GM23338 (cell line): ENCODE measurements at regions not wholly inside any gene's neighbourhood (a gene's known extent, or its start where the extent isn't known, plus 50 kb on each side); places are given as distances from the start of the nearest gene placed in this dataset.

Source experiments
- ATAC-seq: fragments of 200-7000 bp; cut with Tn5 transposase; 3 replicates; pipeline ENCODE4 v1.9.1; 2020
- DNase-seq: peaks from one replicate; pipeline ENCODE4 v3.0.0-alpha.2; 2015; ENCODE audit warnings: low spot score
- H2AFZ ChIP-seq: fragments of 200-600 bp; sonication (generic); 2 replicates; pipeline ENCODE4 v1.8.0; 2016; ENCODE audit warnings: antibody characterized with exemption, mild to moderate bottlenecking, moderate library complexity
- H3F3A ChIP-seq: fragments of 200-600 bp; sonication (generic); replicated peaks from 2 replicates; pipeline ENCODE4 v1.8.0; 2017; ENCODE audit warnings: antibody characterized with exemption, mixed run types, low read depth
- H3K27ac ChIP-seq: fragments of 200-600 bp; sonication (generic); 2 replicates; pipeline ENCODE4 v1.6.1; 2016; ENCODE audit warnings: low read depth
- H3K27me3 ChIP-seq: fragments of 200-600 bp; sonication (generic); 2 replicates; pipeline ENCODE4 v1.8.0; 2016; ENCODE audit warnings: mild to moderate bottlenecking, mixed run types, moderate library complexity; ENCODE audit not compliant: insufficient read depth
- H3K36me3 ChIP-seq: fragments of 200-600 bp; sonication (generic); 2 replicates; pipeline ENCODE4 v1.8.0; 2016; ENCODE audit warnings: mild to moderate bottlenecking; ENCODE audit not compliant: insufficient read depth
- H3K4me1 ChIP-seq: fragments of 200-600 bp; sonication (generic); 2 replicates; pipeline ENCODE4 v1.8.0; 2016; ENCODE audit warnings: mild to moderate bottlenecking, moderate library complexity; ENCODE audit not compliant: insufficient read depth
- H3K4me2 ChIP-seq: fragments of 200-600 bp; sonication (generic); 2 replicates; pipeline ENCODE4 v1.7.1; 2017; ENCODE audit warnings: mixed run types
- H3K4me3 ChIP-seq: fragments of 200-600 bp; sonication (generic); 2 replicates; pipeline ENCODE4 v1.6.1; 2016; ENCODE audit warnings: mixed run types
- H3K79me2 ChIP-seq: fragments of 200-600 bp; sonication (generic); replicated peaks from 2 replicates; pipeline ENCODE4 v1.8.0; 2017; ENCODE audit warnings: mild to moderate bottlenecking; ENCODE audit not compliant: insufficient read depth
- H3K9me2 ChIP-seq: fragments of 200-600 bp; sonication (generic); 2 replicates; pipeline ENCODE4 v1.8.0; 2017; ENCODE audit not compliant: insufficient read depth
- H4K20me1 ChIP-seq: fragments of 200-600 bp; sonication (generic); replicated peaks from 2 replicates; pipeline ENCODE4 v1.8.0; 2017; ENCODE audit warnings: mild to moderate bottlenecking; ENCODE audit not compliant: insufficient read depth
- H3K27ac Mint-ChIP-seq: 2 replicates; pipeline ENCODE4 v1.8.0; 2020; ENCODE audit warnings: inconsistent platforms, mild to moderate bottlenecking, moderate library complexity, mixed read lengths
- H3K27me3 Mint-ChIP-seq: 3 replicates; pipeline ENCODE4 v1.8.0; 2022; ENCODE audit warnings: low read depth, mild to moderate bottlenecking, moderate library complexity, mixed read lengths, inconsistent platforms; ENCODE audit not compliant: insufficient read depth, poor library complexity
- H3K36me3 Mint-ChIP-seq: 3 replicates; pipeline ENCODE4 v1.8.0; 2021; ENCODE audit warnings: low read depth, mild to moderate bottlenecking, inconsistent platforms, moderate library complexity, mixed read lengths
- H3K4me1 Mint-ChIP-seq: 3 replicates; pipeline ENCODE4 v1.8.0; 2020; ENCODE audit warnings: mild to moderate bottlenecking, inconsistent platforms, mixed read lengths
- H3K4me3 Mint-ChIP-seq: 3 replicates; pipeline ENCODE4 v1.8.0; 2021; ENCODE audit warnings: moderate library complexity, mild to moderate bottlenecking, inconsistent platforms, mixed read lengths
- H3K9me3 Mint-ChIP-seq: 3 replicates; pipeline ENCODE4 v1.8.0; 2020; ENCODE audit warnings: moderate library complexity, mild to moderate bottlenecking, inconsistent platforms, mixed read lengths
- CREB1 ChIP-seq: fragments of 250-450 bp; sonication (Bioruptor Pico); IDR thresholded peaks from 2 replicates; pipeline ENCODE4 v1.5.0; 2020; ENCODE audit warnings: low read depth, mild to moderate bottlenecking, moderate library complexity
- EZH2 ChIP-seq: fragments of 200-600 bp; sonication (generic); IDR thresholded peaks from one replicate; pipeline ENCODE4 v1.8.0; 2017; ENCODE audit warnings: antibody characterized with exemption, mild to moderate bottlenecking, low read depth; ENCODE audit not compliant: unreplicated experiment
- EZH2phosphoT487 ChIP-seq: fragments of 200-600 bp; sonication (generic); IDR thresholded peaks from one replicate; pipeline ENCODE4 v1.8.1; 2018; ENCODE audit warnings: antibody characterized with exemption; ENCODE audit not compliant: unreplicated experiment
- JUNB ChIP-seq: IDR thresholded peaks from one replicate; pipeline ENCODE4 v1.6.1; 2016; ENCODE audit warnings: antibody characterized with exemption; ENCODE audit not compliant: unreplicated experiment
- NANOG ChIP-seq: IDR thresholded peaks from 2 replicates; pipeline ENCODE4 v1.6.1; 2016; ENCODE audit warnings: antibody characterized with exemption, borderline replicate concordance
- POLR2AphosphoS5 ChIP-seq: IDR thresholded peaks from 2 replicates; pipeline ENCODE4 v1.6.1; 2016; ENCODE audit warnings: antibody characterized with exemption, low read depth
- STAT1 ChIP-seq: IDR thresholded peaks from one replicate; pipeline ENCODE4 v1.6.1; 2016; ENCODE audit warnings: antibody characterized with exemption; ENCODE audit not compliant: unreplicated experiment
- ZNF114 ChIP-seq: fragments of 250-450 bp; sonication (Bioruptor Pico); IDR thresholded peaks from 2 replicates; pipeline ENCODE4 v1.5.0; 2020; ENCODE audit warnings: mild to moderate bottlenecking, moderate library complexity
- ZNF331 ChIP-seq: fragments of 250-450 bp; sonication (Bioruptor Pico); IDR thresholded peaks from 2 replicates; pipeline ENCODE4 v1.5.0; 2020; ENCODE audit warnings: low read depth, mild to moderate bottlenecking, moderate library complexity
- TF ChIP-seq, protein P1 (sequence below), 2 experiments: fragments of 200-600 bp in 1 of 2; sonication (generic) in 1 of 2; conservative IDR thresholded peaks; 2 replicates each; pipeline versions ENCODE4 v1.5.1 to v1.6.1; 2016 to 2017; ENCODE audit warnings: antibody characterized with exemption in 2 of 2, low read depth in 2 of 2, mild to moderate bottlenecking in 2 of 2, moderate library complexity in 1 of 2
- TF ChIP-seq, protein P2 (sequence below): IDR thresholded peaks from one replicate; pipeline ENCODE4 v1.6.1; 2018; ENCODE audit warnings: antibody characterized with exemption; ENCODE audit not compliant: unreplicated experiment
- TF ChIP-seq, protein P3 (sequence below): fragments of 250-450 bp; sonication (Bioruptor Pico); IDR thresholded peaks from 2 replicates; pipeline ENCODE4 v1.5.0; 2020; ENCODE audit warnings: mild to moderate bottlenecking, moderate library complexity
- TF ChIP-seq, protein P4 (sequence below): IDR thresholded peaks from 2 replicates; pipeline ENCODE4 v1.6.1; 2016; ENCODE audit warnings: antibody characterized with exemption

DNA sequence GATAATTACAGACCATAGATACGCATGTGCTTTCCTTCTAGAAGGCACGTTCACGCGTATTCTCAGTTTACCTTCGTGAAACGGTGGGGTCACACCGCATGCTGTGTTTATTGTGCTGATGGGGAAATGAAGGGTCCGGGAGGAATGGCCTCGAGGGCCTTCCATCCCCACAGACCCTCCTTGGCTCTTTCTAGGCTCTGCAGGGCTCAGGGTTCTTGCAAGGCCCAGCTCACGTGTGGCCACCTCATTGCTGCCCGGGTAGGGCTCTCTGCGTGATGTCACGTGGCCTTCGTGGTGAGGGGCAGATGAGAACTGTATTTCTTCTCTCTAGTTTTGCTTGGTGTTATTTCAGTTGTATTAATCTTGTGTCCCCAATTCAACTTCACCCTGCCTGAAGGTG, 133.5 kb upstream of the ALKAL2 start:
- Histone ChIP-seq H3K79me2 (no peaks in the 10 kb centered on the region), H3K36me3 (no peaks in the 10 kb centered on the region), H4K20me1 (no peaks in the 10 kb centered on the region), H3F3A (no peaks in the 10 kb centered on the region), H2AFZ (no peak overlapping the region), H3K4me1 (no peaks in the 10 kb centered on the region), H3K9me2 (no peaks in the 10 kb centered on the region), H3K4me2 (no peak overlapping the region), H3K27ac (no peak overlapping the region), H3K27me3 (no peaks in the 10 kb centered on the region), H3K4me3 (no peak overlapping the region)
- Mint-ChIP-seq H3K4me1 (peaks cover 7% of the 10 kb centered on the region; the same call in 2 of the 3 replicates), H3K36me3 (no peaks in the 10 kb centered on the region), H3K9me3 (no peaks in the 10 kb centered on the region), H3K27me3 (peaks cover 1% of the 10 kb centered on the region), H3K4me3 (no peak overlapping the region), H3K27ac (no peak overlapping the region)
- ATAC-seq (no peak), DNase-seq (no peak)
- TF ChIP-seq STAT1 (no peak), POLR2AphosphoS5 (no peak), JUNB (no peak), NANOG (no peak), ZNF114 (CRISPR knock-in tag) (no peak), CREB1 (no peak), ZNF331 (CRISPR knock-in tag) (no peak), EZH2 (no peak), EZH2phosphoT487 (no peak)
- TF ChIP-seq, protein P1, sequence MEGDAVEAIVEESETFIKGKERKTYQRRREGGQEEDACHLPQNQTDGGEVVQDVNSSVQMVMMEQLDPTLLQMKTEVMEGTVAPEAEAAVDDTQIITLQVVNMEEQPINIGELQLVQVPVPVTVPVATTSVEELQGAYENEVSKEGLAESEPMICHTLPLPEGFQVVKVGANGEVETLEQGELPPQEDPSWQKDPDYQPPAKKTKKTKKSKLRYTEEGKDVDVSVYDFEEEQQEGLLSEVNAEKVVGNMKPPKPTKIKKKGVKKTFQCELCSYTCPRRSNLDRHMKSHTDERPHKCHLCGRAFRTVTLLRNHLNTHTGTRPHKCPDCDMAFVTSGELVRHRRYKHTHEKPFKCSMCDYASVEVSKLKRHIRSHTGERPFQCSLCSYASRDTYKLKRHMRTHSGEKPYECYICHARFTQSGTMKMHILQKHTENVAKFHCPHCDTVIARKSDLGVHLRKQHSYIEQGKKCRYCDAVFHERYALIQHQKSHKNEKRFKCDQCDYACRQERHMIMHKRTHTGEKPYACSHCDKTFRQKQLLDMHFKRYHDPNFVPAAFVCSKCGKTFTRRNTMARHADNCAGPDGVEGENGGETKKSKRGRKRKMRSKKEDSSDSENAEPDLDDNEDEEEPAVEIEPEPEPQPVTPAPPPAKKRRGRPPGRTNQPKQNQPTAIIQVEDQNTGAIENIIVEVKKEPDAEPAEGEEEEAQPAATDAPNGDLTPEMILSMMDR (conservative IDR thresholded peaks at IDR 0.05; ENCODE audit: low read depth in 2 of 2) = no peak
- TF ChIP-seq, protein P2, sequence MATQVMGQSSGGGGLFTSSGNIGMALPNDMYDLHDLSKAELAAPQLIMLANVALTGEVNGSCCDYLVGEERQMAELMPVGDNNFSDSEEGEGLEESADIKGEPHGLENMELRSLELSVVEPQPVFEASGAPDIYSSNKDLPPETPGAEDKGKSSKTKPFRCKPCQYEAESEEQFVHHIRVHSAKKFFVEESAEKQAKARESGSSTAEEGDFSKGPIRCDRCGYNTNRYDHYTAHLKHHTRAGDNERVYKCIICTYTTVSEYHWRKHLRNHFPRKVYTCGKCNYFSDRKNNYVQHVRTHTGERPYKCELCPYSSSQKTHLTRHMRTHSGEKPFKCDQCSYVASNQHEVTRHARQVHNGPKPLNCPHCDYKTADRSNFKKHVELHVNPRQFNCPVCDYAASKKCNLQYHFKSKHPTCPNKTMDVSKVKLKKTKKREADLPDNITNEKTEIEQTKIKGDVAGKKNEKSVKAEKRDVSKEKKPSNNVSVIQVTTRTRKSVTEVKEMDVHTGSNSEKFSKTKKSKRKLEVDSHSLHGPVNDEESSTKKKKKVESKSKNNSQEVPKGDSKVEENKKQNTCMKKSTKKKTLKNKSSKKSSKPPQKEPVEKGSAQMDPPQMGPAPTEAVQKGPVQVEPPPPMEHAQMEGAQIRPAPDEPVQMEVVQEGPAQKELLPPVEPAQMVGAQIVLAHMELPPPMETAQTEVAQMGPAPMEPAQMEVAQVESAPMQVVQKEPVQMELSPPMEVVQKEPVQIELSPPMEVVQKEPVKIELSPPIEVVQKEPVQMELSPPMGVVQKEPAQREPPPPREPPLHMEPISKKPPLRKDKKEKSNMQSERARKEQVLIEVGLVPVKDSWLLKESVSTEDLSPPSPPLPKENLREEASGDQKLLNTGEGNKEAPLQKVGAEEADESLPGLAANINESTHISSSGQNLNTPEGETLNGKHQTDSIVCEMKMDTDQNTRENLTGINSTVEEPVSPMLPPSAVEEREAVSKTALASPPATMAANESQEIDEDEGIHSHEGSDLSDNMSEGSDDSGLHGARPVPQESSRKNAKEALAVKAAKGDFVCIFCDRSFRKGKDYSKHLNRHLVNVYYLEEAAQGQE = no peak
- TF ChIP-seq, protein P3, sequence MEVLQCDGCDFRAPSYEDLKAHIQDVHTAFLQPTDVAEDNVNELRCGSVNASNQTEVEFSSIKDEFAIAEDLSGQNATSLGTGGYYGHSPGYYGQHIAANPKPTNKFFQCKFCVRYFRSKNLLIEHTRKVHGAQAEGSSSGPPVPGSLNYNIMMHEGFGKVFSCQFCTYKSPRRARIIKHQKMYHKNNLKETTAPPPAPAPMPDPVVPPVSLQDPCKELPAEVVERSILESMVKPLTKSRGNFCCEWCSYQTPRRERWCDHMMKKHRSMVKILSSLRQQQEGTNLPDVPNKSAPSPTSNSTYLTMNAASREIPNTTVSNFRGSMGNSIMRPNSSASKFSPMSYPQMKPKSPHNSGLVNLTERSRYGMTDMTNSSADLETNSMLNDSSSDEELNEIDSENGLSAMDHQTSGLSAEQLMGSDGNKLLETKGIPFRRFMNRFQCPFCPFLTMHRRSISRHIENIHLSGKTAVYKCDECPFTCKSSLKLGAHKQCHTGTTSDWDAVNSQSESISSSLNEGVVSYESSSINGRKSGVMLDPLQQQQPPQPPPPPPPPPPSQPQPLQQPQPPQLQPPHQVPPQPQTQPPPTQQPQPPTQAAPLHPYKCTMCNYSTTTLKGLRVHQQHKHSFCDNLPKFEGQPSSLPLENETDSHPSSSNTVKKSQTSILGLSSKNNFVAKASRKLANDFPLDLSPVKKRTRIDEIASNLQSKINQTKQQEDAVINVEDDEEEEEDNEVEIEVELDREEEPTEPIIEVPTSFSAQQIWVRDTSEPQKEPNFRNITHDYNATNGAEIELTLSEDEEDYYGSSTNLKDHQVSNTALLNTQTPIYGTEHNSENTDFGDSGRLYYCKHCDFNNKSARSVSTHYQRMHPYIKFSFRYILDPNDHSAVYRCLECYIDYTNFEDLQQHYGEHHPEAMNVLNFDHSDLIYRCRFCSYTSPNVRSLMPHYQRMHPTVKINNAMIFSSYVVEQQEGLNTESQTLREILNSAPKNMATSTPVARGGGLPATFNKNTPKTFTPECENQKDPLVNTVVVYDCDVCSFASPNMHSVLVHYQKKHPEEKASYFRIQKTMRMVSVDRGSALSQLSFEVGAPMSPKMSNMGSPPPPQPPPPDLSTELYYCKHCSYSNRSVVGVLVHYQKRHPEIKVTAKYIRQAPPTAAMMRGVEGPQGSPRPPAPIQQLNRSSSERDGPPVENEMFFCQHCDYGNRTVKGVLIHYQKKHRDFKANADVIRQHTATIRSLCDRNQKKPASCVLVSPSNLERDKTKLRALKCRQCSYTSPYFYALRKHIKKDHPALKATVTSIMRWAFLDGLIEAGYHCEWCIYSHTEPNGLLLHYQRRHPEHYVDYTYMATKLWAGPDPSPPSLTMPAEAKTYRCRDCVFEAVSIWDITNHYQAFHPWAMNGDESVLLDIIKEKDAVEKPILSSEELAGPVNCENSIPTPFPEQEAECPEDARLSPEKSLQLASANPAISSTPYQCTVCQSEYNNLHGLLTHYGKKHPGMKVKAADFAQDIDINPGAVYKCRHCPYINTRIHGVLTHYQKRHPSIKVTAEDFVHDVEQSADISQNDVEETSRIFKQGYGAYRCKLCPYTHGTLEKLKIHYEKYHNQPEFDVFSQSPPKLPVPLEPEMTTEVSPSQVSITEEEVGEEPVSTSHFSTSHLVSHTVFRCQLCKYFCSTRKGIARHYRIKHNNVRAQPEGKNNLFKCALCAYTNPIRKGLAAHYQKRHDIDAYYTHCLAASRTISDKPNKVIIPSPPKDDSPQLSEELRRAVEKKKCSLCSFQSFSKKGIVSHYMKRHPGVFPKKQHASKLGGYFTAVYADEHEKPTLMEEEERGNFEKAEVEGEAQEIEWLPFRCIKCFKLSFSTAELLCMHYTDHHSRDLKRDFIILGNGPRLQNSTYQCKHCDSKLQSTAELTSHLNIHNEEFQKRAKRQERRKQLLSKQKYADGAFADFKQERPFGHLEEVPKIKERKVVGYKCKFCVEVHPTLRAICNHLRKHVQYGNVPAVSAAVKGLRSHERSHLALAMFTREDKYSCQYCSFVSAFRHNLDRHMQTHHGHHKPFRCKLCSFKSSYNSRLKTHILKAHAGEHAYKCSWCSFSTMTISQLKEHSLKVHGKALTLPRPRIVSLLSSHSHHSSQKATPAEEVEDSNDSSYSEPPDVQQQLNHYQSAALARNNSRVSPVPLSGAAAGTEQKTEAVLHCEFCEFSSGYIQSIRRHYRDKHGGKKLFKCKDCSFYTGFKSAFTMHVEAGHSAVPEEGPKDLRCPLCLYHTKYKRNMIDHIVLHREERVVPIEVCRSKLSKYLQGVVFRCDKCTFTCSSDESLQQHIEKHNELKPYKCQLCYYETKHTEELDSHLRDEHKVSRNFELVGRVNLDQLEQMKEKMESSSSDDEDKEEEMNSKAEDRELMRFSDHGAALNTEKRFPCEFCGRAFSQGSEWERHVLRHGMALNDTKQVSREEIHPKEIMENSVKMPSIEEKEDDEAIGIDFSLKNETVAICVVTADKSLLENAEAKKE (CRISPR knock-in tag) = no peak
- TF ChIP-seq, protein P4, sequence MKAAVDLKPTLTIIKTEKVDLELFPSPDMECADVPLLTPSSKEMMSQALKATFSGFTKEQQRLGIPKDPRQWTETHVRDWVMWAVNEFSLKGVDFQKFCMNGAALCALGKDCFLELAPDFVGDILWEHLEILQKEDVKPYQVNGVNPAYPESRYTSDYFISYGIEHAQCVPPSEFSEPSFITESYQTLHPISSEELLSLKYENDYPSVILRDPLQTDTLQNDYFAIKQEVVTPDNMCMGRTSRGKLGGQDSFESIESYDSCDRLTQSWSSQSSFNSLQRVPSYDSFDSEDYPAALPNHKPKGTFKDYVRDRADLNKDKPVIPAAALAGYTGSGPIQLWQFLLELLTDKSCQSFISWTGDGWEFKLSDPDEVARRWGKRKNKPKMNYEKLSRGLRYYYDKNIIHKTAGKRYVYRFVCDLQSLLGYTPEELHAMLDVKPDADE = no peak
